ENCODE measurements at regions not wholly inside any gene's neighbourhood (a gene's known extent, or its start where the extent isn't known, plus 50 kb on each side); places are given as distances from the start of the nearest gene placed in this dataset.

DNA sequence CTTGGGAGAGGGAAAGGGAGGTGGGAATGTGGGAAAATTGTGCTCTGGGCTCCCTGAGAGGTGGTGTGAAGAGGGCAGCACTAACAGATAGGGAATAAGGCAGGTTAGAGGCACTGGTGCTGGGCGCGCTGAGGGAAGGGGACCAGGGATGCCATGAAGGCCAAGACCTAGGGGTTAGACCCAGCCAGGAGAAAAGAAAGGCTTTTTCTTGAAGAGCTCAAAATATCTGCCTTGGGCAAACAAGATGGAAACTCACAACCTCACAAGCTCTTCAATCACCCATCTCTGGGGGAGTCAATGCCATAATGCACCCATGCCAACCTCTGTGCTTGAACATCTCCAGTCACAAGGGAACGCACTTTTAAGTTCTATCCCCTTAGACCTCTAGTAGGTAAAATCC is 363.6 kb upstream of the CHD6 start:
- no peak for ATAC-seq

DNA sequence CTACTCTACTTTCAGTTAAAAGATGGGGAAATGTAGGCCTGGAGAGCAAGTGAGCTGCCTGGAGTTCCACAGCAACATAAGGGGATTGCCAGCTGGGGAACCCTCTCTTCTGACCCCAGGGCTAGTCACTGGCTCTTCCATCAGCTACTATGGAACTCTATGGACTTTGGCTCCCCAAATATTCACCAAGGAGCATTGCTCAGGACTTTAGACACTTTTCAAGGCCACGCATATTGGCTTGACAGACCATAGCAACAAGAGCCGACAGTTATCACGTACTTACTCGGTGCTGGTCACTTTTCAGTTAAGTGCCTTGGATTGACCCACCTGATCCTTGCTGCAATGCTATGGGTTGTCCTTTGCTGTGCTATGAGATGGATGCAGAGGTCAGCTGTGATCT is 360.7 kb upstream of the CHD6 start:
- no peaks in the 10 kb centered on the region for H3K36me3 Mint-ChIP-seq
- no peak overlapping the region for H3K27ac Mint-ChIP-seq
- H3K4me3 Mint-ChIP-seq: no peak overlapping the region
- H3K4me1 Mint-ChIP-seq (ENCODE audit: low read depth in 2 of 2): no peaks in the 10 kb centered on the region
- ATAC-seq: no peak
- no peaks in the 10 kb centered on the region for H3K27me3 Mint-ChIP-seq
- no peaks in the 10 kb centered on the region for H3K9me3 Mint-ChIP-seq
- no peak for DNase-seq (ENCODE audit: low spot score)

More for the DNA sequence above, 363.6 kb upstream of the CHD6 start:
- peaks cover 4% of the 10 kb centered on the region for H3K9me3 Mint-ChIP-seq
- H3K27me3 Mint-ChIP-seq: no peaks in the 10 kb centered on the region
- H3K4me1 Mint-ChIP-seq (ENCODE audit: low read depth in 2 of 2): no peaks in the 10 kb centered on the region
- H3K36me3 Mint-ChIP-seq: no peaks in the 10 kb centered on the region
- no peak overlapping the region for H3K27ac Mint-ChIP-seq
- H3K4me3 Mint-ChIP-seq: no peak overlapping the region
- no peak for DNase-seq (ENCODE audit: low spot score)

DNA sequence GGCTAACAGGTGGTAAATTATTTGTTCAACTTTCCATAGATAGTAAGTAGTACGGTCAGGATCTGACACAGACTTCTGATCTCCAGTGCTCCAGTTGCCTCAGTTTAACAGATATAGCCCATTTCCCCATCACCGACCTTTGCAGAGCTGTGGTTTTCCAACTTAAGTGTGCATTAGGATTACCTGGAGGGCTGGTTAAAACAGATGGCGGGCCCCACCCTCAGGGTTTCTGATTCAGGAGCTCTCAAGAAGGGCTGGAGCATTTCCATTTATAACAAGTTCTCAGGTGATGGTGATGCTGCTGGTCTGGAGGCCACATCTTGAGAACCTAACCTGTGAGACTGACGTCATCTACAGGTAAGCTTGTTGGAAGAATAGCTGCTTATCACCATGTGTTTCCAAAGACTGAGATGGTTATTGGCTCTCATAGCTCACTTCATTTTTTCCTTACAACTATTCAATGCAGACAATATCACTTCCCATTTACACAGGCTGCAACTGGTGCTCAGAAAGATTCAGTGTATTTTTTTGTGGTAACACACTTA is 360.1 kb upstream of the CHD6 start:
- DNase-seq (ENCODE audit: low spot score) (no peak), ATAC-seq (no peak)
- Mint-ChIP-seq H3K9me3 (no peaks in the 10 kb centered on the region), H3K4me1 (ENCODE audit: low read depth in 2 of 2) (no peaks in the 10 kb centered on the region), H3K27me3 (no peaks in the 10 kb centered on the region), H3K27ac (no peak overlapping the region), H3K36me3 (no peaks in the 10 kb centered on the region), H3K4me3 (no peak overlapping the region)

DNA sequence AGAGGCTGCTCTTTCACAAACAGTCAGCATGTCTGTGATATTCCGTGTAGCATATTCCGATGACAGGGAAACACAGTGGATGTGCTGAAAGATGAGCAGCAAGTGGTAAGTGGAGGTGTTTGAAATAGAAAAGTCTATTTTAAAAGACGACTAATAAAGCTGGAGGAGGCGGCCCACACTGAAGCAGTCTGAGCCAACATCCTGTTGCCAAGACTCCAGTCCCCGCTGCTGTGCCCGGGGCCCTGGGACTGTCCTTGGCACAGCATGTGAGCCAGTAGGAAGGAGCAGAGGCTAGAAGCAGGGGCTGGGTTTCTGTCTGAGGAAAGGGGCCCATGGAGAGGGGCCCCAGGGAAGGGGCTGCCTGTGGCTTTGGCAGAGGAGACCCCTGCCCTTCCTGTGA is 351.5 kb upstream of the CHD6 start:
- Mint-ChIP-seq H3K9me3 (no peaks in the 10 kb centered on the region), H3K36me3 (no peaks in the 10 kb centered on the region), H3K4me1 (ENCODE audit: low read depth in 2 of 2) (no peaks in the 10 kb centered on the region)

DNA sequence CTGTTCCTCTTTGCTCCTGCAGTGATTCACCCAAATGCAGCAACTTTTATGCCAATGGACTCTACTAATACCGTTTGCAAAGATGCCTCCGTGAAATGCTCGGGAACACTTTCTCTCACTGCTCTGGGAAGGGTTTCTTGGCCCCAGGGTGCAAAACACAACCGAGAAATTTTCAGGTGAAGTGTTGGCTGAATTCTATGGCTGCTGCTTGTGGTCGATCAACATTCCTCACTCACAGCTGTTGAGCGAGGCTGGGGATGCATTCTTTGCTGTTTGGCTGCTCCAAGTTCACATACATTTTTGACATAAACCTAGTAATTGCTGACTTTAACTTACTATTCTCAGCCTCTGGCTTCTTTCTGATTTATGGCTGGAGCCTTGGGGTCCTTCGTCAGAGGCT is 342.0 kb upstream of the CHD6 start:
- H3K27ac Mint-ChIP-seq: no peak overlapping the region
- H3K27me3 Mint-ChIP-seq: no peaks in the 10 kb centered on the region
- no peaks in the 10 kb centered on the region for H3K36me3 Mint-ChIP-seq
- no peak overlapping the region for H3K4me3 Mint-ChIP-seq
- no peak for DNase-seq (ENCODE audit: low spot score)
- no peak for ATAC-seq
- no peaks in the 10 kb centered on the region for H3K9me3 Mint-ChIP-seq
- H3K4me1 Mint-ChIP-seq (ENCODE audit: low read depth in 2 of 2): no peaks in the 10 kb centered on the region

More for the DNA sequence above, 351.5 kb upstream of the CHD6 start:
- no peak overlapping the region for H3K4me3 Mint-ChIP-seq
- H3K27me3 Mint-ChIP-seq: peaks cover 0 to 6% of the 10 kb centered on the region in 2 donors
- ATAC-seq (no peak), DNase-seq (ENCODE audit: low spot score) (no peak)
- H3K27ac Mint-ChIP-seq: no peak overlapping the region

DNA sequence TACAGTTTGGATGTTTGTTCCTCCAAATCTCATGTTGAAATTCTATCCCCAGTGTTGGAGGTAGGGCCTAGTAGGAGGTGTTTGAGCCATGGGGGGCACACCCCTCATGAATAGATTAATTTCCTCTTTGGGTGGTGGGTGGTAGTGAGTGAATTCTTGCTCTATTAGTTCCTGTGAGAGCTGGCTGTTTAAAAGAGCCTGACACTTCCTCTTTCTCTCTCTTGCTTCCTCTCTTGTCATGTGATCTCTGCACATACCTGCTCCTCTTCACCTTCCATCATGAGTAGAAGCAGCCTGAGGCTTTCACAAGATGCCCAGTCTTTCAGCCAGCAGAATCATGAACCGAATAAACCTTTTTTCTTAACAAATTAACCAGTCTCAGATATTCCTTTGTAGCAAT is 340.2 kb upstream of the CHD6 start:
- ATAC-seq (no peak), DNase-seq (ENCODE audit: low spot score) (no peak)
- Mint-ChIP-seq H3K4me3 (no peak overlapping the region), H3K27me3 (peaks cover 3 to 13% of the 10 kb centered on the region in 2 donors), H3K36me3 (no peaks in the 10 kb centered on the region), H3K27ac (no peak overlapping the region), H3K4me1 (ENCODE audit: low read depth in 2 of 2) (no peaks in the 10 kb centered on the region), H3K9me3 (no peaks in the 10 kb centered on the region)

DNA sequence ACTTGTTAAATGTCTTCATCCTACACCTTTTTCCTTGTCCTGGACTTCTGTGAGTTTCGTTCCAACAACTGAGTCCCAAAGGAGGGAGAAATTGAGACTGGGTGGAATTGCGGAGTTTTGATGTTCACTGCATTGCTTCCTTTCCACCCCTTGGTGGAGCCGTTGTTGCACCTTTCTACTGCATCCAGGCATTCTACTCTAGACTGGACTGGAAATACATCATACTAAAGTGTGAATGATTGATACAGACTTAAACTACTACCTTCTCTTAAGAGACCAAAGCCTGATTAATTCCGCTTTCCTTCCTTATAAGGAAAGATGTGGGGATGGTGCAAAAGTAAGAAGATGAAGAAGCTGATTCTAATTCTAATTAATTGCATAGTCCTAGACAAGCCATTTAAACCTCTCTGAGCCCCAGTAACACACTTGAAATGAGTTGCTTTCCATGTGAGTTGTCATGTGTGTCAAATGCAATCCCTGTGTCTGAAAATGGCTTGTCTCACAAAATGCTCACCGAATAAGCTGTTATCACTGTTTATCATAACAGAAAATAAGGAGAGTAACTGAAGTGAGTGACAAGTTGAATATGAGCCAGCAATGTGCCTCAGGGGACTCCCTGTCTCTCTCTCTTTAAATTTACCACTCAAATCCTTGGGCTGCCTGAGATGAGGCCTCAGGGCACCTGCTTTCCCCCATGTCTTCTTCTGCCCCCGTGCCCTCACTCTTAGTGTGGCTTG is 338.3 kb upstream of the CHD6 start:
- H3K4me3 Mint-ChIP-seq: no peak overlapping the region
- H3K4me1 Mint-ChIP-seq (ENCODE audit: low read depth in 2 of 2): no peaks in the 10 kb centered on the region
- ATAC-seq: no peak
- no peaks in the 10 kb centered on the region for H3K9me3 Mint-ChIP-seq
- no peaks in the 10 kb centered on the region for H3K36me3 Mint-ChIP-seq
- DNase-seq (ENCODE audit: low spot score): no peak
- peaks cover 3 to 13% of the 10 kb centered on the region in 2 donors for H3K27me3 Mint-ChIP-seq
- no peak overlapping the region for H3K27ac Mint-ChIP-seq

DNA sequence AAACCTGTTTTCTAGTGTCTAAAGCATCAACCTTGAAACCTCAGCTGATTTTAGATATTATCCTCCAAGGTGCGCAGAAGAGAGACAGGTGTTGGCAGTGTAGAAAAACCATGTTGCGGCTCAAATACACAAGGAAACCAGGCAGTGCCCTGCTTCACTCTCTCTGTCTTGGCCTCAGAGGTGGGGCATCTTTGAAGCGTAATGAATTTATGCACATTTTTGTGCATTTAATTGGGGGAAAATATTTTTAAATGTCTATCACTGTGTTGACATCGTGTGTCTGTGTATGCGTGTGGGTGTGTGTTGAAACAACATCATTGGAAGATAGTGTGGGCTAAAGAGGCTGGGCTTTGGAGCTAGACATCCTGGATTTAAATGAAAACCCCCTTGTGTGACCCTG is 334.0 kb upstream of the CHD6 start:
- Mint-ChIP-seq H3K36me3 (no peaks in the 10 kb centered on the region), H3K27me3 (peaks cover 3 to 23% of the 10 kb centered on the region in 2 donors), H3K4me1 (ENCODE audit: low read depth in 2 of 2) (no peaks in the 10 kb centered on the region), H3K4me3 (no peak overlapping the region), H3K27ac (no peak overlapping the region), H3K9me3 (no peaks in the 10 kb centered on the region)
- DNase-seq (ENCODE audit: low spot score) (no peak), ATAC-seq (no peak)

DNA sequence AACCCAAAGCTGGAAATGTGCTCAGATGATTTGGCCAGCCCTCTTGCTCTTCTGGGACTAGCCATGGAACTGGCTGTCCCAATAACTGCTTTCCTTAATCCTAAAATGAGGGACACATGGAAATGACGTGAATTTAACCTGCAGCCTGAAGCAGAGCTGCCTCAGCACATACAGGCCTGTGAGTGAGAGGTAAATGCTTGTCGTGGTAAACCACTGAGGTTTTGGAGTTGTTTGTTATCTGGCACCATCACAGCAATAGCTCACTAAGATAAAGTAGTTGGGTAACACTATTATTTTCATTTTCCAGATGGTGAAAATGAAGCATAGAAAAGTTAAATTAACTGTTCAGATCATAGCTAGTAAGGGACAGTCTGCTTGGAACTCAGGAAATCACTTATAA is 333.4 kb upstream of the CHD6 start:
- ATAC-seq: no peak
- Mint-ChIP-seq H3K9me3 (no peaks in the 10 kb centered on the region), H3K27ac (no peak overlapping the region), H3K4me3 (no peak overlapping the region), H3K4me1 (ENCODE audit: low read depth in 2 of 2) (no peaks in the 10 kb centered on the region), H3K27me3 (peaks cover 6 to 28% of the 10 kb centered on the region in 2 donors), H3K36me3 (no peaks in the 10 kb centered on the region)
- DNase-seq (ENCODE audit: low spot score): no peak

DNA sequence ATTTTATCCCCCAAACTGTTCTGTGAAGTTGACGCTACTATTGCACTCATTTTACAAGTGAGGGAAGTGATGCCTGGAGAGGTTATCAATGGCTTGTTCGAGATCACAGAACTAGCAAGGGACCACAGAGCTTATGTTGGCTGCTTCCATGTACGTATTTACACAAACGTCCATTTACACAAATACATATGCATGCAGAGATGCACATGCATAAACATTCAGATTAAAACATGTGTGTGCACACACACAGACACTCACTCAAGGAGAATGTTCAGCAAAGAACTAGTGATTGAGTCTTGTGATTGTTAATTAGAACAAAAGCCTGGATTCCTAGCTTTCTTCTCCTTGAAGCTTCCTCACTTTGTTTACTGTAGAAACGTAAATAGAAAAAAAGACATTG is 321.5 kb upstream of the CHD6 start:
- no peak for DNase-seq (ENCODE audit: low spot score)
- Mint-ChIP-seq H3K27me3 (peaks cover 4 to 5% of the 10 kb centered on the region in 2 donors), H3K4me1 (ENCODE audit: low read depth in 2 of 2) (no peaks in the 10 kb centered on the region), H3K36me3 (no peaks in the 10 kb centered on the region), H3K4me3 (no peak overlapping the region), H3K9me3 (no peaks in the 10 kb centered on the region), H3K27ac (no peak overlapping the region)
- ATAC-seq: no peak

DNA sequence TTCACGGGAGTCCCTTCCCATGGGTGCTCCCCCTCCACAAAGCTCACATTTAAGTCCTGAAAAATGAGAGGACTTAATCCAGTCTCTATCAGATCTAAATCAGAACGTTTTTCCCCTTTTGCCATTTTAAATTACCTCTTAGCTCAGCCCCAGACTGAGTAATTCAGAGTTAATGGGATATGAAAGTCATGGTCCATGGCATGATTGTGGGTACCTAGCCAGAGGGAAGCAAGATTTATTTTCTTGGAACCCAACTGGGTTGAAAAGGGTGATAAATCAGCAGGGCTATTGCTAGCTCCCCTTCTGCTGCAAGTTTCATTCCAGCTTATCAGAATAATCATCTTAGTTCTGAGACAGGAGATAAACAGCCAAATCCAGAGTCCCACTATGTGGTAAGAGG is 320.2 kb upstream of the CHD6 start:
- DNase-seq (ENCODE audit: low spot score) (no peak), ATAC-seq (no peak)
- Mint-ChIP-seq H3K27ac (no peak overlapping the region), H3K36me3 (no peaks in the 10 kb centered on the region), H3K27me3 (peaks cover 4 to 5% of the 10 kb centered on the region in 2 donors), H3K4me1 (ENCODE audit: low read depth in 2 of 2) (no peaks in the 10 kb centered on the region), H3K4me3 (no peak overlapping the region), H3K9me3 (no peaks in the 10 kb centered on the region)

DNA sequence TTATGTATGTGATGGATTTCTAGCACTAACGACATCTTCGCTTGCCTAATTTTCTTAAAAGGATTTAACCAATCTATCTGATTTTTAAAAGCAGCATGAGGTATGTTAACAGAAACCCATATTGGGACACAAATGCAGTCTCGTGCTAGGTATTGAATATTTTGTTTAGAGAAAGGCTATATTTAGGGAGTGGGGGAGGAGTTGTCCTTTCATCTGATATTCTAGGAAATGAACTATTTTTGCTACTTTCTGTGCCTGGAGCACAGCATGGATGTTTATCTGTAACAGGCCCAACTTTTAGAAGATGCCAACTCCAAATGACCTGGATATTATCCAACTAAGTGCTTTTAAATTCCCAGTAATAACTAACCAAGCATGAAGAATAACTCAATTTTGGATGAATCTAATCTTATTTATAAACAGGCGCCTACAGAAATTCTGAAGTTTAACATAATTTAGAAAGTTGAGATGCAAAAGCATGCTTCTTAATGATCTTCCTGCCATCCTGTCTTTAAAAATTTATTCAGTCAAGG is 317.1 kb upstream of the CHD6 start:
- Mint-ChIP-seq H3K9me3 (no peaks in the 10 kb centered on the region), H3K4me3 (no peak overlapping the region), H3K36me3 (no peaks in the 10 kb centered on the region), H3K4me1 (ENCODE audit: low read depth in 2 of 2) (no peaks in the 10 kb centered on the region), H3K27me3 (peaks cover 0 to 13% of the 10 kb centered on the region in 2 donors), H3K27ac (no peak overlapping the region)
- ATAC-seq: no peak
- DNase-seq (ENCODE audit: low spot score): no peak

DNA sequence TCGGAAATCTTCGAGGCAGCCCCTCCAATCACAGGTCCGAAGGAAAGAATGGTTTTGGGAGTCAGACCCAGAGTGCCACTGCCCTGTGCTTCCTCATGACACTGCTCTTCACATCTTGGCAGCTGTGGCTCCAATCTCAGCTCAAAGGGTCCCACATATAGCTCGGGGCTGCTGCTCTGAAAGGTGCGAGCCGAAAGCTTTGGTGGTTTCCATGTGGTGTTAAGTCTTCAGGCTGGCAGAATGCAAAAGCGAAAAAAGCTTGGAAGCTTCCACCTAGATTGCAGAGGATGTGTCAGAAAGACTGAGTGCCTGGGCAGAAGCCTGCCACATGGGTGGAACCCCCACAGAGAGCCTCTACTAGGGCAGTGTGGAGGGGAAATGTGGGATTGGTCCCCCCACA is 314.3 kb upstream of the CHD6 start:
- no peak for ATAC-seq
- H3K4me1 Mint-ChIP-seq (ENCODE audit: low read depth in 2 of 2): no peaks in the 10 kb centered on the region
- H3K27ac Mint-ChIP-seq: no peak overlapping the region
- H3K9me3 Mint-ChIP-seq: peaks cover 4% of the 10 kb centered on the region
- no peak for DNase-seq (ENCODE audit: low spot score)
- no peak overlapping the region for H3K4me3 Mint-ChIP-seq
- H3K36me3 Mint-ChIP-seq: no peaks in the 10 kb centered on the region
- peaks cover 2 to 13% of the 10 kb centered on the region in 2 donors for H3K27me3 Mint-ChIP-seq

DNA sequence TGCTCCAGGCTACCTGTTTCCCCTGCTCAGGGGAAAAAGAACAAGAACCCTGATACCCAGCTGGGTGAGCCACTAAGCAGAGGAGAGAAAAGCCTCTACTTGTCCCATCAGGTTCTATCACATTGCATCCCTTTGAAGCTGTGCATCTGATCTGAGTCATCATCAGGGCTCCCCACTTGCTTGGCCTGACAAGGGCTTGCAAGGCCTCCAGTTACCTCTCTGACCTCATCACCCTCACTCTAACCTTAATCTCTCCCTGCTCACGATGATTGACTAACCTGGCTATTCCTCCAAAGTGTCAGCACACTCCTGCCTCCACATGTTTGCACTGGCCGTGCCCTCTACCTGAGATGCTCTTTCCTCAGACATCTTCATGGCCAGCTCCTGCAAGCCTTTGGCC is 309.5 kb upstream of the CHD6 start:
- no peak for DNase-seq (ENCODE audit: low spot score)
- Mint-ChIP-seq H3K27me3 (peaks cover 10 to 15% of the 10 kb centered on the region in 2 donors), H3K4me1 (ENCODE audit: low read depth in 2 of 2) (no peaks in the 10 kb centered on the region), H3K4me3 (no peak overlapping the region), H3K27ac (no peak overlapping the region), H3K36me3 (no peaks in the 10 kb centered on the region), H3K9me3 (peaks cover 4% of the 10 kb centered on the region)
- ATAC-seq: peak in 1 of 2 donors; percentile 36
